HepG2 (cell line): ENCODE measurements at regions not wholly inside any gene's neighbourhood (a gene's known extent, or its start where the extent isn't known, plus 50 kb on each side); places are given as distances from the start of the nearest gene placed in this dataset.

Experiments
- ATAC-seq: fragments of 200-7000 bp; cut with Tn5 transposase; 3 replicates; pipeline ENCODE4 v1.9.1; 2020; ENCODE audit warnings: mild to moderate bottlenecking, moderate library complexity
- BruUV-seq: library from RNA; stranded (reverse); fragments of 400-500 nt; replicated peaks from 2 replicates; lab custom pipeline; 2021; lab: Mats Ljungman, UMichigan
- CTCF ChIA-PET: fragments of 300-600 bp; formaldehyde crosslinking; extraction: SDS; loops from one replicate; lab custom pipeline; 2021; ENCODE audit warnings: low total read pairs, inconsistent platforms, low intra/inter-chr PET ratio; lab: Yijun Ruan, JAX
- POLR2A ChIA-PET: fragments of 350-600 bp; sonication (Branson Sonifier 250); formaldehyde crosslinking; loops from one replicate; lab custom pipeline; 2020; ENCODE audit warnings: antibody characterized with exemption, inconsistent platforms; lab: Yijun Ruan, JAX
- DNase-seq: peaks from one replicate; pipeline ENCODE4 v3.0.0-alpha.2; 2015; ENCODE audit warnings: low spot score
- FAIRE-seq: peaks from 3 replicates; lab custom pipeline; 2011; peaks lifted over from hg19 to GRCh38; lab: Jason Lieb, UNC
- H2AFZ ChIP-seq: one replicate; pipeline ENCODE4 v1.6.1; 2011; ENCODE audit warnings: low read length, inconsistent platforms
- H3K27ac ChIP-seq: fragments of 300-600 bp; 3 replicates; pipeline ENCODE4 v1.8.0; 2011; ENCODE audit warnings: mixed run types, mild to moderate bottlenecking, mixed read lengths, low read length, inconsistent platforms; ENCODE audit not compliant: insufficient read depth; ENCODE audit errors: extremely low read length
- H3K27me3 ChIP-seq, 2 experiments: fragments of 200-600 bp in 1 of 2; 2 replicates in 1 of 2; 3 replicates in 1 of 2; pipeline versions ENCODE4 v1.6.0 to v1.8.0; 2011; ENCODE audit warnings: low read length in 2 of 2, mild to moderate bottlenecking in 2 of 2, moderate library complexity in 2 of 2, inconsistent platforms in 1 of 2; ENCODE audit not compliant: insufficient read depth in 2 of 2, control insufficient read depth in 1 of 2
- H3K36me3 ChIP-seq, 2 experiments: fragments of 200-600 bp in 1 of 2; replicated peaks in 1 of 2; 2 replicates in 1 of 2; 3 replicates in 1 of 2; pipeline versions ENCODE4 v1.5.1 to v1.8.0; 2011; ENCODE audit warnings: low read length in 2 of 2, inconsistent platforms in 1 of 2; ENCODE audit not compliant: insufficient read depth in 2 of 2, control insufficient read depth in 1 of 2
- H3K4me1 ChIP-seq: 2 replicates; pipeline ENCODE4 v1.5.1; 2012; ENCODE audit warnings: low read length, inconsistent platforms; ENCODE audit not compliant: insufficient read depth
- H3K4me2 ChIP-seq: 2 replicates; pipeline ENCODE4 v1.6.0; 2011; ENCODE audit warnings: low read depth, low read length, inconsistent platforms
- H3K4me3 ChIP-seq, 3 experiments: fragments of 200-600 bp in 1 of 3; sonication (generic), shearing (Covaris generic) in 1 of 3; replicated peaks in 1 of 3; 2 replicates each; pipeline ENCODE4 v1.5.1; 2011 to 2016; ENCODE audit warnings: low read length in 3 of 3, inconsistent platforms in 2 of 3, low read depth in 2 of 3, mild to moderate bottlenecking in 2 of 3, control low read depth in 1 of 3, mixed read lengths in 1 of 3; ENCODE audit not compliant: insufficient read depth in 1 of 3
- H3K79me2 ChIP-seq: one replicate; pipeline ENCODE4 v1.6.1; 2011; ENCODE audit warnings: low read length, inconsistent platforms; ENCODE audit not compliant: insufficient read depth
- H3K9ac ChIP-seq: 2 replicates; pipeline ENCODE4 v1.6.0; 2011; ENCODE audit warnings: mild to moderate bottlenecking, low read depth, low read length, inconsistent platforms; ENCODE audit not compliant: insufficient read depth
- H3K9me3 ChIP-seq: 2 replicates; pipeline ENCODE4 v1.5.1; 2012; ENCODE audit warnings: mild to moderate bottlenecking, low read length
- H4K20me1 ChIP-seq: 2 replicates; pipeline ENCODE4 v1.6.0; 2011; ENCODE audit warnings: inconsistent platforms, mild to moderate bottlenecking, low read length, moderate library complexity; ENCODE audit not compliant: insufficient read depth
- BRF2 ChIP-seq: sonication (generic); formaldehyde crosslinking; IDR thresholded peaks from 2 replicates; pipeline ENCODE4 v1.8.1; 2022; ENCODE audit warnings: mild to moderate bottlenecking, missing genetic modification reagents
- FOXP1 ChIP-seq, 2 experiments: fragments of 450-650 bp in 1 of 2; IDR thresholded peaks; 2 replicates each; pipeline ENCODE4 v1.6.1; 2017 to 2018; ENCODE audit warnings: antibody characterized with exemption in 1 of 2
- HNRNPLL ChIP-seq: fragments of 200-400 bp; formaldehyde crosslinking; IDR thresholded peaks from 2 replicates; pipeline ENCODE4 v1.6.1; 2017; ENCODE audit warnings: mild to moderate bottlenecking, low read depth, low read length; ENCODE audit not compliant: poor library complexity, severe bottlenecking
- PRPF4 ChIP-seq: fragments of 200-400 bp; formaldehyde crosslinking; IDR thresholded peaks from 2 replicates; pipeline ENCODE4 v1.6.1; 2016; ENCODE audit warnings: low read length, low read depth; ENCODE audit not compliant: poor library complexity, severe bottlenecking
- SATB2 ChIP-seq: sonication (generic); formaldehyde crosslinking; IDR thresholded peaks from 2 replicates; pipeline ENCODE4 v1.5.0; 2020; ENCODE audit warnings: missing genetic modification reagents
- TMF1 ChIP-seq: sonication (generic); formaldehyde crosslinking; IDR thresholded peaks from 2 replicates; pipeline ENCODE4 v1.8.1; 2022; ENCODE audit warnings: low read depth, missing genetic modification reagents
- WIZ ChIP-seq: sonication (generic); formaldehyde crosslinking; IDR thresholded peaks from 2 replicates; pipeline ENCODE4 v1.5.1; 2020; ENCODE audit warnings: mild to moderate bottlenecking, missing genetic modification reagents
- ZBTB43 ChIP-seq: sonication (generic); formaldehyde crosslinking; conservative IDR thresholded peaks from 2 replicates; pipeline ENCODE4 v1.4.0; 2020; ENCODE audit warnings: missing genetic modification reagents
- ZNF253 ChIP-seq: sonication (generic); formaldehyde crosslinking; IDR thresholded peaks from 2 replicates; pipeline ENCODE4 v1.8.0; 2022; ENCODE audit warnings: mild to moderate bottlenecking, missing genetic modification reagents, borderline replicate concordance
- ZNF570 ChIP-seq: sonication (generic); formaldehyde crosslinking; IDR thresholded peaks from 2 replicates; pipeline ENCODE4 v1.4.0; 2020; ENCODE audit warnings: mild to moderate bottlenecking, missing genetic modification reagents, borderline replicate concordance
- ZNF790 ChIP-seq: sonication (generic); formaldehyde crosslinking; IDR thresholded peaks from 2 replicates; pipeline ENCODE4 v1.8.0; 2022; ENCODE audit warnings: missing genetic modification reagents, mild to moderate bottlenecking, borderline replicate concordance
- ZNF792 ChIP-seq: IDR thresholded peaks from 2 replicates; pipeline ENCODE4 v1.6.1; 2016
- whole genome bisulfite sequencing: methylation state at CpG from one replicate; pipeline ENCODE4 v1.1.6; 2017; ENCODE audit warnings: low lambda C conversion rate; 5-methylcytosine and 5-hydroxymethylcytosine counted together
- in situ Hi-C: cut with HindIII; loops from 2 replicates; pipeline ENCODE4 v1.10.0; 2017; ENCODE audit warnings: low pct_unique_long_range_greater_than_20kb; ENCODE audit not compliant: extremely low pct_ligation_motif_present
- intact Hi-C: fragments of 100-400 bp; cut with micrococcal nuclease; formaldehyde crosslinking; loops from one replicate; pipeline ENCODE4 v1.10.0; 2022; ENCODE audit not compliant: unreplicated experiment
- TF ChIP-seq, protein P1 (sequence below): sonication (generic); formaldehyde crosslinking; IDR thresholded peaks from 2 replicates; pipeline ENCODE4 v1.4.0; 2020; ENCODE audit warnings: mild to moderate bottlenecking, missing genetic modification reagents, borderline replicate concordance
- TF ChIP-seq, protein P2 (sequence below): sonication (generic); formaldehyde crosslinking; IDR thresholded peaks from 2 replicates; pipeline ENCODE4 v1.8.1; 2023; ENCODE audit warnings: missing genetic modification reagents, inconsistent platforms, borderline replicate concordance
- TF ChIP-seq, protein P3 (sequence below): IDR thresholded peaks from 2 replicates; pipeline ENCODE4 v1.6.1; 2018; ENCODE audit warnings: missing genetic modification reagents

GRCh38 chr5:30698217-30698616 is 495.3 kb upstream of the CDH6 start:
- ChIA-PET POLR2A (no interaction called here), CTCF (no interaction called here)
- Histone ChIP-seq H3K27me3 (no peaks in the 10 kb centered on the region; a peak in 1 of 5 replicates), H3K27ac (no peak overlapping the region), H3K9ac (no peak overlapping the region), H3K4me3 (no peak overlapping the region), H2AFZ (no peak overlapping the region), H3K36me3 (no peaks in the 10 kb centered on the region), H4K20me1 (no peaks in the 10 kb centered on the region), H3K9me3 (peaks cover 27% of the 10 kb centered on the region), H3K4me2 (no peak overlapping the region), H3K79me2 (no peaks in the 10 kb centered on the region), H3K4me1 (no peaks in the 10 kb centered on the region)
- TF ChIP-seq ZNF253 (CRISPR knock-in tag) = no peak
- TF ChIP-seq TMF1 (CRISPR knock-in tag) = no peak
- TF ChIP-seq ZNF792 (CRISPR knock-in tag) = no peak
- no peak for TF ChIP-seq WIZ
- TF ChIP-seq FOXP1 (IDR thresholded peaks at IDR 0.05) = no peak
- no peak for TF ChIP-seq FOXP1 (CRISPR knock-in tag; IDR thresholded peaks at IDR 0.05)
- TF ChIP-seq, protein P1, sequence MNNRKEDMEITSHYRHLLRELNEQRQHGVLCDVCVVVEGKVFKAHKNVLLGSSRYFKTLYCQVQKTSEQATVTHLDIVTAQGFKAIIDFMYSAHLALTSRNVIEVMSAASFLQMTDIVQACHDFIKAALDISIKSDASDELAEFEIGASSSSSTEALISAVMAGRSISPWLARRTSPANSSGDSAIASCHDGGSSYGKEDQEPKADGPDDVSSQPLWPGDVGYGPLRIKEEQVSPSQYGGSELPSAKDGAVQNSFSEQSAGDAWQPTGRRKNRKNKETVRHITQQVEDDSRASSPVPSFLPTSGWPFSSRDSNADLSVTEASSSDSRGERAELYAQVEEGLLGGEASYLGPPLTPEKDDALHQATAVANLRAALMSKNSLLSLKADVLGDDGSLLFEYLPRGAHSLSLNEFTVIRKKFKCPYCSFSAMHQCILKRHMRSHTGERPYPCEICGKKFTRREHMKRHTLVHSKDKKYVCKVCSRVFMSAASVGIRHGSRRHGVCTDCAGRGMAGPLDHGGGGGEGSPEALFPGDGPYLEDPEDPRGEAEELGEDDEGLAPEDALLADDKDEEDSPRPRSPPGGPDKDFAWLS (CRISPR knock-in tag) = no peak
- TF ChIP-seq BRF2 = no peak
- TF ChIP-seq, protein P2, sequence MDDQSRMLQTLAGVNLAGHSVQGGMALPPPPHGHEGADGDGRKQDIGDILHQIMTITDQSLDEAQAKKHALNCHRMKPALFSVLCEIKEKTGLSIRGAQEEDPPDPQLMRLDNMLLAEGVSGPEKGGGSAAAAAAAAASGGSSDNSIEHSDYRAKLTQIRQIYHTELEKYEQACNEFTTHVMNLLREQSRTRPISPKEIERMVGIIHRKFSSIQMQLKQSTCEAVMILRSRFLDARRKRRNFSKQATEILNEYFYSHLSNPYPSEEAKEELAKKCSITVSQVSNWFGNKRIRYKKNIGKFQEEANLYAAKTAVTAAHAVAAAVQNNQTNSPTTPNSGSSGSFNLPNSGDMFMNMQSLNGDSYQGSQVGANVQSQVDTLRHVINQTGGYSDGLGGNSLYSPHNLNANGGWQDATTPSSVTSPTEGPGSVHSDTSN = no peak
- TF ChIP-seq ZNF790 (CRISPR knock-in tag) = no peak
- no peak for TF ChIP-seq SATB2 (CRISPR knock-in tag)
- TF ChIP-seq HNRNPLL = no peak
- no peak for TF ChIP-seq ZNF570 (CRISPR knock-in tag)
- no peak for TF ChIP-seq ZBTB43 (CRISPR knock-in tag)
- TF ChIP-seq, protein P3, sequence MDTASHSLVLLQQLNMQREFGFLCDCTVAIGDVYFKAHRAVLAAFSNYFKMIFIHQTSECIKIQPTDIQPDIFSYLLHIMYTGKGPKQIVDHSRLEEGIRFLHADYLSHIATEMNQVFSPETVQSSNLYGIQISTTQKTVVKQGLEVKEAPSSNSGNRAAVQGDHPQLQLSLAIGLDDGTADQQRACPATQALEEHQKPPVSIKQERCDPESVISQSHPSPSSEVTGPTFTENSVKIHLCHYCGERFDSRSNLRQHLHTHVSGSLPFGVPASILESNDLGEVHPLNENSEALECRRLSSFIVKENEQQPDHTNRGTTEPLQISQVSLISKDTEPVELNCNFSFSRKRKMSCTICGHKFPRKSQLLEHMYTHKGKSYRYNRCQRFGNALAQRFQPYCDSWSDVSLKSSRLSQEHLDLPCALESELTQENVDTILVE (CRISPR knock-in tag) = no peak
- TF ChIP-seq PRPF4 = no peak
- intact Hi-C loops (no loop called here), in situ Hi-C loops (no loop called here)
- no peak for DNase-seq
- 19% methylated on average over 4 of the region's 4 CpGs for WGBS
- BruUV-seq = no TSS peak
- no peak for ATAC-seq
- FAIRE-seq = no peak
